Omental fat pad (tissue), 3 donors: ENCODE measurements at regions not wholly inside any gene's neighbourhood (a gene's known extent, or its start where the extent isn't known, plus 50 kb on each side); places are given as distances from the start of the nearest gene placed in this dataset.

Experiments
- ATAC-seq: fragments of 150-250 bp; one replicate; pipeline ENCODE4 v1.9.1; 2016; ENCODE audit warnings: mild to moderate bottlenecking, moderate library complexity; ENCODE audit not compliant: low FRiP score
- DNase-seq: peaks from one replicate; pipeline ENCODE4 v3.0.0-alpha.2; 2019; ENCODE audit warnings: low spot score
- TF ChIP-seq, protein P1 (sequence below), 3 donors: fragments of 450-650 bp; IDR thresholded peaks; one replicate each; pipeline ENCODE4 v1.5.1; 2016 to 2017; ENCODE audit warnings: antibody characterized with exemption in 3 of 3, mild to moderate bottlenecking in 3 of 3, moderate library complexity in 2 of 3

DNA sequence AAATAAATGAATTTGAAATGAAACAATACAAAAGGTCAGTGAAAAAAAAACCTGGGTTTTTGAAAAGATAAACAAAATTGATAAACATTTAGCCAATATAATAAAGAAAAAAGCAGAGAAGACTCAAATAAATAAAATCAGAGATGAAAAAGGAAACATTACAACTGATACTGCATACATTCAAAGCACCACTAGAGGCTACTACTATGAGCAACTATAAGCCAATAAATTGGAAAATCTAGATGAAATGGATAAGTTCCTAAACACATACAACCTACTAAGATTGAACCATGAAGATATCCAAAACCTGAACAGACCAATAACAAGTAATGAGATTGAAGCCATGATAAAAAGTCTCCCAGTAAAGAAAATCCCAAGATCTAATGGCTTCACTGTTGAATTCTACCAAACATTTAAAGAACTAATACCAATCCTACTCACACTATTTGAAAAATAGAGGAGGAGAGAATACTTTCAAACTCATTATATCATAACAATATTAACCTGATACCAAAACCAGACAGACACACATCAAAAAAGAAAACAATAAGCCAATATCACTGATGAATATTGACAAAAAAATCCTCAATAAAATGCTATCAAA, 80.8 kb upstream of the CERS6 start:
- TF ChIP-seq, protein P1, sequence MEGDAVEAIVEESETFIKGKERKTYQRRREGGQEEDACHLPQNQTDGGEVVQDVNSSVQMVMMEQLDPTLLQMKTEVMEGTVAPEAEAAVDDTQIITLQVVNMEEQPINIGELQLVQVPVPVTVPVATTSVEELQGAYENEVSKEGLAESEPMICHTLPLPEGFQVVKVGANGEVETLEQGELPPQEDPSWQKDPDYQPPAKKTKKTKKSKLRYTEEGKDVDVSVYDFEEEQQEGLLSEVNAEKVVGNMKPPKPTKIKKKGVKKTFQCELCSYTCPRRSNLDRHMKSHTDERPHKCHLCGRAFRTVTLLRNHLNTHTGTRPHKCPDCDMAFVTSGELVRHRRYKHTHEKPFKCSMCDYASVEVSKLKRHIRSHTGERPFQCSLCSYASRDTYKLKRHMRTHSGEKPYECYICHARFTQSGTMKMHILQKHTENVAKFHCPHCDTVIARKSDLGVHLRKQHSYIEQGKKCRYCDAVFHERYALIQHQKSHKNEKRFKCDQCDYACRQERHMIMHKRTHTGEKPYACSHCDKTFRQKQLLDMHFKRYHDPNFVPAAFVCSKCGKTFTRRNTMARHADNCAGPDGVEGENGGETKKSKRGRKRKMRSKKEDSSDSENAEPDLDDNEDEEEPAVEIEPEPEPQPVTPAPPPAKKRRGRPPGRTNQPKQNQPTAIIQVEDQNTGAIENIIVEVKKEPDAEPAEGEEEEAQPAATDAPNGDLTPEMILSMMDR (IDR thresholded peaks at IDR 0.05), result no peak
- no peak for ATAC-seq
- no peak for DNase-seq

DNA sequence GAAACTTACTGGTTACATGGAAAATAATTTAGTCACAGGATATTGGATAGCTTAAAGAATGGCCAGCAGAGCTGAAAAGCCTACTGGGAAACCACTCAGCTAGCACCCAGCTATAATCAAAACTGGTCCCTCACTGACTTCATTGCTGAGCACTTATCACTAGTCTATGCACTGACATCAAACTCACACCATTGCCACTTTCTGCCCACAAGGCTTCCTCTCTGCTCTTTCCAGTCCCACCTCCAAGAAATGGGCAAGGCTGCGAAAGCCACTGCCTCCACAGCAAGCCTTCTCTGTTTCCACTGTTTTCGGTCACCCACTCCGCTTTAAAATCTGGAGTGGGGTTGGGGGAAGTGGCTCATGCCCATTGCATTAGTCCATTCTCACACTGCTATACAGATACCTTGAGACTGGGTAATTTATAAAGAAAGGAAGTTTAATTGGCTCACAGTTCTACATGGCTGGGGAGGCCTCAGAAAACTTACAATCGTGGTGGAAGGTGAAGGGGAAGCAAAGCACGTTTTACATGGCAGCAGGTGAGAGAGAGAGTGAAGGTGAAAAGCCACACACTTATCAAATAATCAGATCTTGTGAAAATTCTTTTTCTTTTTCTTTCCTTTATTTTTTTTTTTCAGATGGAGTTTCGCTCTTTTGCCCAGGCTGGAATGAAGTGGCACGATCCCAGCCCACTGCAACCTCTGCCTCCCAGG, 77.0 kb upstream of the CERS6 start:
- TF ChIP-seq, protein P1 (IDR thresholded peaks at IDR 0.05), result no peak
- DNase-seq, result no peak

DNA sequence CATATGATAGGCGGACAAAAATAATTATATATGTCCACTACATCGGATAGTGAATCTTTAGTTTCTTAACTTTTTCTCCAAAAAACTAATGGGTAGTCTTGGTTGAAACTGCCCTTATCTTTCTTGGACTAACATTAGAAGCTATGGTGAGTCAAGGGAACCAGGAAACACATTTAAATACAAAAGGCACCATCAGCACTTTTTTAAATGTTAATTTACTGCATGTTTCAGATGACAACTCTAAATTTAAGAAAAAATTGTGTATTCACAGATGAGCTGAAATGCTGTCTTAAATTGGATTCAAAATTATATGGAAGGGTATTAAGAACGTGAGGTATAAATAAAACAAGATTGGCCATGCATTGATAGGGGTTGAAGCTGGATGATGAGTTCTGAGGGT, 75.6 kb upstream of the CERS6 start:
- ATAC-seq (no peak), DNase-seq (no peak)
- TF ChIP-seq, protein P1 (IDR thresholded peaks at IDR 0.05), result no peak

More for the DNA sequence above, 77.0 kb upstream of the CERS6 start:
- ATAC-seq, result no peak

DNA sequence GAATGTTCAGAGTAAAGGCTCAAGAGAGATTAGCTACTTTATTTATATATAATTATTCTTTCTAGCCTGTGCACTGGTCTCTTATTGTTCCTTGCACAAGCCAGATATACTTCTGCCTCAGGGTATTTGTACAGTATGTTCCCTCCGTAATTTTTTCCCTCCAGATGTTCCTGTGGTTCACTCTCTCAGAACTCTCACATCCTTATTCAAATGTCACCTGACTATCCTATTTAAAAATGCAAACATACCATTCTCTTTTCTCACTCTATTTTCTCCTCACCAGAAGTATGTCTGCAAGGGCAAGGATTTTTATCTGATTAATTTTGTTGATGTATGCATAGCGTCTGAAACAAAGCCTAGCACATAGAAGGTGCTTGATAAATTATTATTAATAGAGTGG, 64.0 kb upstream of the CERS6 start:
- TF ChIP-seq, protein P1 (IDR thresholded peaks at IDR 0.05), result no peak
- no peak for ATAC-seq

DNA sequence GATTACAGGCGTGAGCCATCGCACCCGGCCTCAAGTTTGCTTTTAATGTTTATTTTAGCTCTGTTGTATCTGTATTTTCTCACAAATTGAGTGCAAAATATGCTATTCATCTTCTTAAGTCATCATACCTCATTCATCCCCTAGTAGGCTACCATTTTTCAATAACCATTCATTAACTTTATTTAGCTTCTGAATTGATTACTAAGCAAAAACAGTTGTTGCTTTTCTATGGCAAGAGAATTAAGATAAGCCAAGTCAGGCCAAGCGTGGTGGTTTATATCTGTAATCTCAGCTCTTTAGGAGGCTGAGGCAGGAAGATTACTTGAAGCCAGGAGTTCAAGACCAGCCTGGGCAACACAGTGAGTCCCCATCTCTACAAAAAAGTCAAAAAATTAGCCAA, 63.3 kb upstream of the CERS6 start:
- no peak for ATAC-seq
- TF ChIP-seq, protein P1 (IDR thresholded peaks at IDR 0.05), result no peak
- DNase-seq, result no peak

More for the DNA sequence above, 64.0 kb upstream of the CERS6 start:
- DNase-seq, result no peak

DNA sequence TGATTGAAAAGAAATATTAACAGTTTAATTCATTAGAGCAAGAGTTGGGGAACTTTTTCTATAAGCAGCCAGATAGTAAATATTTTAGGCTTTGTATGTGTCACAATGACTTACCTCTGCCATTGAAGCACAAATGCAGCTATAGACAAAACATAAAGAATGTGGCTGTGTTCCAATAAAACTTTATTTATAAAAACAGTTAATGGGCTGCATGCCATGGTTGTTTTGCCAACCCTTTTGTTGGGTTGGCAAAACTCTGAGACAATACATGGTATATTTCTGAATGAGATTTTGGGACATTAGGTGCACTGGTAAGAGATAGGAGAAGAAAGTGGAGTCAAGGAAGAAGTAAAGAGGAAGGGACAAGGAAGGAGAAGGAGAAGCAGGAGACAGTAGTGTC, 61.8 kb upstream of the CERS6 start:
- TF ChIP-seq, protein P1 (IDR thresholded peaks at IDR 0.05), result no peak
- ATAC-seq, result no peak
- no peak for DNase-seq

DNA sequence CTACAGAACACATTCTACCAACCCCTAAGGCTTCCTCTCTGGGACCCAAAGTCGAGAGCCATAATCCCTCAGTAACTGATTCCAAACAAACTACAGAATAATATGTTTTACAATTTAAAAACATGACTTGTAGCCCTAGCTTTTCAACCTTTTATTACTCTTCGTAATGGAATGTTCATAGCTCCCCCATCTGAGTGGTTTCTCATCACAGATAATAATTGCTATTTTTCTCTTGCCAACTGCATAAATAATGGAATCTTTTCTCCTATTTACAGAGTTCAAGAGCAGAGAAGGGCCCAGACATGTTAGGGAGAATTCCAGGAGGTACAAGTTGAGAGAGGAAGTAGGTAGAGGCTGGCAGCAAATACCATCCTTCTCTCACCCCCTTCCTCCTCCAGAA, 59.9 kb upstream of the CERS6 start:
- DNase-seq (no peak), ATAC-seq (peak; percentile 54)
- TF ChIP-seq, protein P1 (IDR thresholded peaks at IDR 0.05), result no peak
